COLO668 (cell line): ENCODE measurements at regions not wholly inside any gene's neighbourhood (a gene's known extent, or its start where the extent isn't known, plus 50 kb on each side); places are given as distances from the start of the nearest gene placed in this dataset.
"Not testable (repeated sequence)": the region's sequence is repeated elsewhere in the genome, so short reads cannot be mapped to it uniquely, and the experiment has no call there.

Experiments used
- DNase-seq: peaks from one replicate; lab custom pipeline; 2025; ENCODE audit not compliant: unreplicated experiment; lab: John Stamatoyannopoulos, UW

GRCh38 chr2:184407041-184407630, 191.2 kb upstream of the ZNF804A start:
- DNase-seq = not testable (repeated sequence)

DNA sequence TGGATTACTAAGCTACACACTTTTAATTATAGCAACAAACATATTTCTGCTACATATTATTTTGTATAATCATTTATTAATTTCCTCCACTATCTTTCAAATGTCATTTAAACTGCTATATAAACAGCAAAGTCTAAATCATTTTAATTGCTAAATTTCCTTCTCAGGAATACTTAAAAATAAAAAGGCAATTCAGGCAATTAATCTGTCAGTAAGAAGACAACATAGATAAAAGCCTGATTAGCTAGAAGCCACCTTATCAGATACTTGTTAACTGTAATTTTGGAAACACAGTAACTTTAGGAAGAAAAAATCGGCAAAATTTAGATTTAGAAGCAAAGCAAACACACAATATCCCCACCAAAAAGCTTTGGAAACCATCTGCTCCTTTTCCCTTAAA, 188.2 kb upstream of the ZNF804A start:
- no peak for DNase-seq

GRCh38 chr2:184413221-184413620, 185.1 kb upstream of the ZNF804A start:
- DNase-seq = no peak

DNA sequence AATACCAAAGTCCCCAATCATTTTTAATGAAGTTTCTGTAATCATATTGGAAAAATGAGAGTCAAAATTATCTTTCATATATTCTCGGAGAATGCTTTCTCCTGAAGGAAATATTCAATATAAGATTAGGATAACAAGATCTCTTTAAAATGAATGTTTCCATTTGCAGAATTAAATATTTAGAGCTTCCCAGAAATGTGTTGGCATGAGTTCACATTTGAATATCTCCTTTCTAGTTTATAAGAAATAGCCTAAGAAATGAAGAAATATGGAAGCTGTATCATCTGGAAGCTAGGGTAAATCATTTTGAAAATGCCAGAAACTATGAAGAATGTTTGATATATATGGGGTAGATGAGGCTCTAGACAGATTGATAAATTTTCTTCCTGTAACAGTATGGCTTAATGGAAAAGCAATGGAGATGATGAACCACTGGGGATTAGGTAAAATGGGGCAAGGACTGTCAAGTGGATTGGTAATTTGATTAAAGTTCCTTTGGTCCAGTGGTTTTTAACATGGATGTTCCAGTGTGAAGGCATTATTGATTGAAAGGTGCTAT, 184.6 kb upstream of the ZNF804A start:
- DNase-seq = no peak

GRCh38 chr2:184416146-184416913, 182.0 kb upstream of the ZNF804A start:
- no peak for DNase-seq

DNA sequence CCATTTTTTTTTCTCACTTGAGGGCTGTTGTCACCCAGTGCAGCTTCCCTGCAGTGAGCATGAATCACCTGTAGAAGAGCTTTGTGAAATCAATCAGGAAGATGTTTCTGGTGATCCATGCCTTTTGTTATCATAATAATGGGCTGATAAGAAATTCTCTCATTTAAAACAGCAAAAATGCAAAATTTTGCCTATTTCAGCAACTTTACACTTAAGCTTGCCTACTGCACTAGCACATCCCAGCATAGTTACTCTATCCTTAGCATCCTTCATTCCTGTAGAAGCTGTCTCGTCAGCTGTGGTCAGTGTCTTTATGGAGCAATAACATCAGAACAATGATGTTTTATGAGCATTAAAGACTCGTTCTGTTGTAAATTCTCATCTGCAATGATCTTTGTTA, 178.6 kb upstream of the ZNF804A start:
- no peak for DNase-seq

- not testable (repeated sequence) for DNase-seq
Observed at GRCh38 chr2:184421456-184421855, 176.9 kb upstream of the ZNF804A start.

DNA sequence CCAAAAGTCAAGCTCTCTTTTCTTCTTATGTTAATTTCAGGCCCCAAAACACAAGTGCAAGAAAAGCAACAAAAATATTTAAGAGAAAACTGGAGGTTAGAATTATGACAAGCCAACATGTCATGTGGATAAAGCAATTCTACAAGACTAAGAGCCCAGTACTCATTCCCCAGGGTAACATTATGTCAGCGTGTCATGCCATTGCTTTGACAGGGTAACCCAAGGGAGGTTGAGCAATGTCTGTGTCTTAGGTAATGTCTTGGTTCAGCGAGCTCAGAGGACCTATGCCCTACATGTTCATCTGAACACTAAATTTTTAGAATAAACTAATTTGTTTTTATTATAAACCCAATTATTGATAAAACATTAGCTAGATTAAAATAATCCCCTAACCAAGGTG, 173.2 kb upstream of the ZNF804A start:
- DNase-seq = no peak

- DNase-seq = no peak
Observed at GRCh38 chr2:184444217-184444616, 154.1 kb upstream of the ZNF804A start.

DNA sequence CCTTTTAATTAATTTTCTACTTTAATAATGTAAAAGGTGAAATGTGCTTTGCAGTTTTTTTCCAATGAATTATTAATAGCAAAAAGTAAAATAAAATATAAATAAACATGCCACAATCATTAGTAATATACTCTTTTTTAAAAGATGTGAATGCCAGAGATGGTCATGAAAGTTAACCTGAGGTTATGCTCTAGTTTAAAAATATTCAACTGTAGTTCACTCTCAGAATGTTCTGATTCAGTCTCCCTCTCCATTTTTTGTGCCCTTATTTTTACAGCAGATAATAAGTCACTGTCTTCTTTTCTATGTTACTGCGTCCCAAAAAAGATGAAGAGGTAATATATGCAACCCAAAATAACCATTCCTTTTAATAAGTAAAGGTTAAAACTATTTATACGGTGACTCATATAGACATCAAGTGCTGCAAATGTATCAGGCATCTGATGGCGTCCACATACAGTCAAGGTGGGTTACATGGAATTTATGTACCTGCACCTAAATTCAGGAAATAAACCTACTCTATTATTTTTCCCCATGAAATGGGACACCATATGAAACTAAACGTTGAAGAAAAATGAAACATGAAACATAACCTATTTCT, 153.6 kb upstream of the ZNF804A start:
- DNase-seq = no peak

DNA sequence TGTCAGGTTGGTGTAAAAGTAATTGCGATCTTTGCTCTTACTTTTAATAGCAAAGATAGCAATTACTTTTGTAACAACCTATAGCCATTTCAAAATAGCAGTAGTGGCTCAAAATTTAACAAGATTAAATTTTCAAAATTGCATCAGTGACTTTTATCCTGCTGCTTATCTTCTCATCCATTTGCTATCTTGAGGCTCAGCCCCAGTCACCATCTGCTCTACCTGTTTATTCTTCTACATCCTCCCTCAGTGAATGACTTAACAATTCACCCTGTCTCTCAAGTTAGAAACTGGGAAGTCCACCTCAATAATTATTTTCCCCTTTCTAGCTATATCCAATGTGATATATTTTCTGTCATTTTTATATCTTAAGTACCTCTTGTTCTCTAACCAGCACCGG, 148.6 kb upstream of the ZNF804A start:
- DNase-seq = no peak

DNA sequence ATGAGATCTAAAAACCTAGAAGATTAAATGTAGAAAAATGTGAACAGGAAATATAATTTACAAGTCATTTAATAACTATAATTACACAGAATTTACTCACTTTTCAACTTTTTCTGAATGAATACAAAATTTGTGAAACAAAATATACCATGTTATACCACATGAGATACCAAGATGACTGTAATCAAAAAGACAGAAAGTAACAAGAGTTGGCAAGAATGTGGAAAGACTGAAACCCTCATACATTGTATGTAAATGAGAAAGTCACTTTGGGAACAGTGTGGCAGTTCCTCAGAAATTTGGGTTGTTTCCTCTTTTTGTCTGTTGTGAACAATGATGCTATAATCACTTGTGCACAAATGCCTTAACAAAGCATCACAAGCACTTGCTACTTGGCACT, 145.4 kb upstream of the ZNF804A start:
- no peak for DNase-seq

GRCh38 chr2:184455624-184456023, 142.7 kb upstream of the ZNF804A start:
- DNase-seq = no peak

DNA sequence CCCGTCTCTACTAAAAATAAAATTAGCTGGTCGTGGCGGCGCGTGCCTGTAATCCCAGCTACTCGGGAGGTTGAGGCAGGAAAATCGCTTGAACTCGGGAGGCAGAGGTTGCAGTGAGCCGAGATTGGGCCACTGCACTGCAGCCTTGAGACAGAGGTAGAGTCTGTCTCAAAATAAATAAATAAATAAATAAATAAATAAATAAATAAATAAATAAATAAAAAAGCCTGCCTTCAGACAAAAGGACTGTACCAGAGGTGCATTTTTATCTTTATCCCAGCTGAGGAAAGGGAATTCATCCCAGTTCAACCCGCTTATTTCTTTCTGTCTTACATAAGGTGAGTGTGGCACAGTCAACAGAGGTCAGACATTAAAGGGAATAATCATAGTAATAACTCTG, 141.6 kb upstream of the ZNF804A start:
- DNase-seq = not testable (repeated sequence)

DNA sequence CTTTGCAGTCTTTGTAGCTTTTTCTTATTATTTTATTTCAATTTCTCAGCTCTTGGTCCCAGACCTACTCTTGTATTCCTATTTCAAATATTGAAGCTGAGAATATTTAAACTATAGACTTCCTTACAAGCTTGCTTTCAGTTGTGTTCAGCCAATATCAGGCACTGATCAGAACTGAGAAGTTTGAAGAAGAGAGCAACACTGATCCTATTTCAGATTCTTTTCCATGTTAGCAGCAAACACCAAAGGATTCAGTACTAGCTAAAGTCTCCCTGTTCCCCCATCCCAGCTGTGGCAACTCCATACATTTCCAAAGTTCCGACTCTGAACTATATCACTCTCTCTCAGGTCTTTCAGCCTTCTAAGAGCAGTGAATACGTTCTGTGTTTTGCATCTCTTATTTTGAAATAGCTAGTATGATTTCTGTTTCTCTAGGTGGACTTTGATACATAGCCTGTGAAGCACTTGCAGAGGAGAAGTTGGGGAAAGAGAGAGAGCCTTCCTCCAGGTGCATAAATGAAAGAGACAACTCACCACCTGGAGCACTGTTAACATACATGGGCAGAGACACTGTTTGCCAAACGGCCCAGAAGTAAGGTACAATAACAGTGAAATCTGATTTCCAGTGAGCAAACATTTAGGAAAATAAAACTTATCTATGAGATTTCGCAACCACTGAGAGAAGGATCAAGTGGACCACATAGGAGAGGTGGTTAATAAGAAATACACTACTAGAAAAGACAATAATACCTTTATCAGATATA, 135.0 kb upstream of the ZNF804A start:
- DNase-seq = peak; percentile 4

DNA sequence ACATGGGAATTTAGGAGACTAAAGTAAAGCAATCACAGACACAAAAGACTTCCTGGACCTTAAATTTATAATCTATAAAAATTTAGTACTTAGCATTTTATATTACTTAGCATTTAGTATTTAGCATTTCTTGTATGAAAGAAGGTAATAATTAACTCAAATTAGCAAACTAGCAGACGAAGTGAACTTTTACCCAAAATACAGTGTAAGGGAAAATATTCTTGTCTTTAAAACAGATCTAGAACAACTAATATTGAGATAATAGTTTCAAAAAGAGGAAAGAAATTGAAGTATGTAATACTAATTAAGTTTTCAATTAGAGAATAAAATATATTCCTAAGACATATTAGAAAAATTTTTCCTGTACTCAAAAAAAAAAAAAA, 134.5 kb upstream of the ZNF804A start:
- no peak for DNase-seq

DNA sequence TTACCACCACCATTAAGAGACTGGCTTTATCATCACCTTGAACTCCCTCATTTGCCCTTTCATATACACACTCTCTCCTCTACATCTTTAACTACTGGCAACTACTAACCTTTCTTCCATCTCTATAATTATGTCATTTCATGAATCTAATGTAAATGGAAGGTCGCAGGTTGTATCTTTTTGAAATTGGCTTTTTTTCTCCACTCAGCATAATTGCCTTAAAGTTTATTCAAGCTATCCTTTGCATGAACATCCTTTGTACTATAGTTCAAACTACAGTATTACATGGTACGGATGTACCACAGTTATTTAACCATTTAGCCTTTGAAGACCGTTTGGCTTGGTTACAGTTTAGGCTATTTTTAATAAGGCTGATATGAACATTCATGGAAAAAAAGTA, 129.5 kb upstream of the ZNF804A start:
- no peak for DNase-seq

DNA sequence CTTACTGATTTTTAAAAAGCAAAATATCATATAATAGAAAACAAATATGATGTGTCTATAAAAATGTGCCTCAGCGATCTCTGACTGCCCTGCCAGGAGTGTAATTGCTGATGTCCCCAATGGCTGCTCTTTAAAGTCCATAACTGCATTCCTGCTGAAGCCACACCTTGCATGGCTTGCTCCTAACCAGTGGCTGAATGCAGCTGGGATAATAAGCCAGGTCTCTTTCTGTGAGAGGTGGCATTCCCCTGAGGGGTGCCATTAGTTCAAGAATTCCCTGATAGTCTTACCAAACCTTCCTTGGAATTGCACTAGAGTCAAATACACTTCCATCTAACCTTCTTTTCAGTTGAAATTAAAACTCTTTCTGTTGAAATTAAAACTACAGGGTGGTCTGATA, 125.8 kb upstream of the ZNF804A start:
- no peak for DNase-seq

- no peak for DNase-seq
Observed at GRCh38 chr2:184481865-184482264, 116.5 kb upstream of the ZNF804A start.

DNA sequence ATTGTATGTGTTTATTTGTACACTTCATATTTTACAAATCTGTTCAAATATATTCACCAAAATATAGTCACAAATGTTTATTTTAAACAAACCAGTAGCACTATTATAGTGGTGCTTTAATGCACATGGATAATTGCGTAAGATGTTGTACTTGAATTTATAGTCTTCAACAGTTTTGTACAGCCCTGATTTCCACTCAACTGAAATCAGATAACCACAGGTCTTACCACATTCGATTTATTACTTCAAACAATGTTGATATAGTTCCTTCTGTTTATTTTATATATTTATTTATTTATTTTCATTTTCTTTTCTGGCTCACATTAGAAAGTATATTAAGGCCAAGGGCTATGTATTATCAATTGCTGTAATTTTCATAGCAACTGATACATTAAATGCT, 99.4 kb upstream of the ZNF804A start:
- no peak for DNase-seq

DNA sequence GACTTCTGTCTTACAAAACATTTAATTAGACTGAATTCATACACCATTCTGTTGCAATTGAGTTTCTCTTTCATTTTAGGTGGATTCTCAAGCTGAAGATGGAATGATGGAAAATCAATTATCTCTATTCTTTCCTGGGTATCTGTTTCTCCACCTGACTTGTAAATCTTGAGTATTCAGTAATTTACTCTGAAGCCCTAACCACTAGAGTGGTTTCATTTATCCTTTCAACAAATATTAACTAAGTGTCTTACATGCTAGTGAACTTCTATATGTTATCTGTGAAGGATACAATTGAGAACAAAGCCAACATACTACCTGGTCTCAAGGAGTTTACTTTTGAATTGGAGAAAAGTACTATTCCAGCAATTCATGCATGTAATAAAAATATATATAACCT, 94.1 kb upstream of the ZNF804A start:
- DNase-seq = no peak
